Coronary artery (tissue), 2 donors: ENCODE measurements at regions not wholly inside any gene's neighbourhood (a gene's known extent, or its start where the extent isn't known, plus 50 kb on each side); places are given as distances from the start of the nearest gene placed in this dataset.

Experiments used
- DNase-seq: peaks from one replicate; pipeline ENCODE4 v3.0.0-alpha.2; 2017; ENCODE audit warnings: low spot score
- H3K27ac ChIP-seq, 2 donors: fragments of 200-600 bp; sonication (generic); one replicate each; pipeline ENCODE4 v1.5.1; 2016 to 2019
- H3K4me3 ChIP-seq: fragments of 200-600 bp; sonication (generic); 2 replicates; pipeline ENCODE4 v1.5.1; 2016; ENCODE audit warnings: mild to moderate bottlenecking, moderate library complexity
- CTCF ChIP-seq: fragments of 200-600 bp; sonication (generic); IDR thresholded peaks from one replicate; pipeline ENCODE4 v1.5.1; 2019; ENCODE audit warnings: antibody characterized with exemption

DNA sequence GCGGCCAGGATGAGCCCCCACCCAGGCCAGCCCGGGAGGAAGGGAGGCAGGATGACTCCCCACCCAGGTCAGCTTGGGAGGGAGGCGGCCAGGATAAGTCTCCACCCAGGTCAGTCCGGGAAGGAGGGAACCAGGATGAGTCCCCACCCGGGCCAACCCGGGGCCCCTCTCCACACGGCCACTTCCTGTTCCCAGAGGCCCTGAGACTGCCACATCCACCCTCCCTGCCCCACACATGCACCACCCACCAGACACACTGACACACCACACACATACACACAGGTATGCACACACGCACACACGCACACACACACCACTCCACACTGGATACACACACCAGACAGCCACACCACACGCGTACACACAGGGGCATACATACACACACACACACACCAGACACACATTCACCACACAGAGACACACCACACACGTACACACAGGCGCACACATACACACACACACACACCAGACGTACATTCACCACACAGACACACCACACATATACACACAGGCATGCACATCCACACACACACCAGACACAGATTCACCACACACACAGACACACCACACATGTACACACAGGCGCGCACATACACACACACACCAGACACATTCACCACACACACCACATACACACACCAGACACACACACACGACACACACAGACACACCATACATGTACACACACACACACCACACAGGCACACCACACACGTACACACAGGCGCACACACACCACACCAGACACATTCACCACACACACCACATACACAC lies 84.9 kb upstream of the PRR5 start:
- no peak for DNase-seq
- Histone ChIP-seq H3K27ac (no peak overlapping the region), H3K4me3 (no peak overlapping the region)
- TF ChIP-seq CTCF: no peak

- DNase-seq: no peak
- TF ChIP-seq CTCF: no peak
These were observed 85.5 kb upstream of the PRR5 start for GRCh38 chr22:44616461-44616860.

DNA sequence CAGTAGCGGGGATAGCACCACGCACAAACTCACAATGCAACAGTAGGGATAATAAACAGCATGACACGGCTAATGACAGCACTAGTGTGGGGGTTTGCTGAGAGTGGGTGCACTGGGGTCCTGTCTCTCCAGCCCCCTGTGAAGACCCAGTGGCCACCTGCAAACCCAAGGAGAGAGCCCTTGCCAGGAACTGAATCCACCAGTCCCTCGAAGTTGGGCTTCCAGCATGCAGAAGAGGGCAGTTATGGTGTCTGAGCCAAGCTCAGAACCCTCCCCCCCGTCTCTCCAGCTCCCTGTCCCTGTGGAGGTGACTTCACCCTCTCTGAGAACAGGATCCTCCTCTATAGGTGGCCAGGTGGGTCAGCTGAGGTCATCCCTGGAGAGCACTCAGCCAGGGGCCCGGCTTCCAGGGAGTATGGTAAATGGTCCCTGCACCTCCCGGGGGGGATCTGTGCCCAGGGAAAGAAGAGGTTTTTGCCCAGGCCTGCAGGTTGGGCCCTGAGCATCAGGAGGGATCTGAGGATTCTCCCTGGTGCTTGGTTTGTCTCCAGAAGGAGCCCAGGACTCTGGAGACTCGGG lies 86.3 kb upstream of the PRR5 start:
- no peak for DNase-seq
- Histone ChIP-seq H3K27ac (no peak overlapping the region), H3K4me3 (no peak overlapping the region)
- TF ChIP-seq CTCF: no peak

More at GRCh38 chr22:44616461-44616860, 85.5 kb upstream of the PRR5 start:
- no peak overlapping the region for H3K4me3 ChIP-seq
- no peak overlapping the region for H3K27ac ChIP-seq

GRCh38 chr22:44615146-44615545 lies 86.9 kb upstream of the PRR5 start:
- H3K4me3 ChIP-seq: no peak overlapping the region
- DNase-seq: no peak
- no peak for TF ChIP-seq CTCF
- no peak overlapping the region for H3K27ac ChIP-seq

DNA sequence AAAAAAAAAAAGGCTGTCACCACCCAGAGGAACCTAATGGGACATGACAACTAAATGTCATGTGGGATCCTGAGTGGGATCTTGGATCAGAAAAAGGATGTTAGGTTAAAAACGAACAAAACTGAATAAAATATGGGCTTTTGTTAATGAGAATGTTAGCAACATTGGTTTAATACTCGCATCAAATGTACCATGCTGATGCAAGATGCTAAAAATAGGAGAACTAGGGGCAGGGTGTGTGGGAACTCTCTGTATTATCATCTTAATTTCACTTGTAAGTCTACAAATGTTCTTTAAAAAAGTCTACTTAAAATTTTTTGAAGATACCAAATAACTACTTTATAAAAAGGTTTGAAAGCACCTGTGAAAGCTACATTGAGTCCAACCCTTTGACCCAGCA lies 88.8 kb upstream of the PRR5 start:
- H3K27ac ChIP-seq: no peak overlapping the region
- no peak for TF ChIP-seq CTCF
- DNase-seq: no peak
- H3K4me3 ChIP-seq: no peak overlapping the region

GRCh38 chr22:44611880-44612496 lies 90.0 kb upstream of the PRR5 start:
- Histone ChIP-seq H3K27ac (no peak overlapping the region), H3K4me3 (no peak overlapping the region)
- no peak for TF ChIP-seq CTCF
- DNase-seq: no peak

- no peak overlapping the region for H3K4me3 ChIP-seq
- TF ChIP-seq CTCF: no peak
- H3K27ac ChIP-seq: no peak overlapping the region
- DNase-seq: no peak
These were observed 91.9 kb upstream of the PRR5 start for GRCh38 chr22:44610071-44610470.
